CD4-positive, alpha-beta T cell treated with Interleukin-4 for 1 hour (primary cell): ENCODE measurements at regions not wholly inside any gene's neighbourhood (a gene's known extent, or its start where the extent isn't known, plus 50 kb on each side); places are given as distances from the start of the nearest gene placed in this dataset.

Source experiments
- DNase-seq, 2 donors: peaks; one replicate each; pipeline ENCODE4 v3.0.0-alpha.2; 2020 to 2022

- DNase-seq, result no peak
Measured at GRCh38 chr11:116596346-116597260, 176.2 kb downstream of the BUD13 start.

DNA sequence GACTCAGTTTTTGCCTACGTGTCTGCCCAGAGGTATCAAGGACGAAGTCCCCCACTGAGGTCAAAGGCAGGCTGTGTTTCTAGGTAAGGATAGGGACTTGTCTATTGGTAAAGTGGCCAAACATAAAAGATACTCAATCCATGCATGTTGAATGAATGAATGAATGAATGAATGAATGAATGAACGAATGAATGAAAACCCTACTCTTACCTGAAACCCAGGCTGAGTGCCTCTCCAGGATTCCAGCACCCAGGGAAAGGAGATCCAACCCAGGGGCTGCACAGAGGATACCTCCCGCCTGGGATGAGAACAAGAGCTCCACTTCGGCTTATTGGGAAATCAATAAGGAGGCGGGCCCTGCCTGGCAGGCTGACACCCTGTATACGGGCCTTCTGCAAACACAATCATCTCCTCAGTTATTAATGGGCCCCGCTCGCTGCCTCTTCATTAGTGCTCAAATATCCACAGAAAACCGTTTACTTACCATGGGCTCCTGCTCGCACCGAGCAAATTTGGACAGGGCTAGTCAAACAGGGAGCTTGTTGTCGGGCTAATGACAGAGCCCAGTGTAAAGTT, 177.4 kb downstream of the BUD13 start:
- no peak for DNase-seq

- no peak for DNase-seq
Measured at GRCh38 chr11:116590844-116591570, 181.8 kb downstream of the BUD13 start.

GRCh38 chr11:116589402-116589801, 183.4 kb downstream of the BUD13 start:
- no peak for DNase-seq

GRCh38 chr11:116586392-116586791, 186.4 kb downstream of the BUD13 start:
- DNase-seq, result no peak

GRCh38 chr11:116582571-116582970, 190.2 kb downstream of the BUD13 start:
- DNase-seq, result no peak

DNA sequence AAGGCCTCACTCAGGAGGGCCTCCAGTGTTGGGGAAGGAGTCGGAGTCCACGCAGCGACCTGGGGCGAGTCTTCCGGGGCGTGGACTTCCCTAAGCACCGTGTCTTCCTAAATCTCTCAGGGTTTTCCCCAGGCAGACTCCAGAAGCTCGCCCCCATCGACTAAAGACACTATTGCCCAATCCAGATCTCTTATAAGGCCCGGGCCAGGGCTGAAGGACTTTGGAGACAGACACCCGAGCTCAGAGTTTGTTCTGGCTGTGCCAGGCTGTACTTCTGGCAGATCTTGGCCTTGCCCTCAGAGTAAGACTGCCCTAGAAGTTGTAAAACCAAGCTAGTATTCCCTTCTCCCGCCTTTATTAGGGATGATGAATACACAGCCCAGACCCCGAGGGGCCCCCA, 191.4 kb downstream of the BUD13 start:
- DNase-seq, result no peak

GRCh38 chr11:116580799-116581198, 192.0 kb downstream of the BUD13 start:
- no peak for DNase-seq

GRCh38 chr11:116579857-116580727, 192.7 kb downstream of the BUD13 start:
- no peak for DNase-seq

GRCh38 chr11:116579031-116579653, 193.6 kb downstream of the BUD13 start:
- no peak for DNase-seq

GRCh38 chr11:116577956-116578355, 194.8 kb downstream of the BUD13 start:
- no peak for DNase-seq

DNA sequence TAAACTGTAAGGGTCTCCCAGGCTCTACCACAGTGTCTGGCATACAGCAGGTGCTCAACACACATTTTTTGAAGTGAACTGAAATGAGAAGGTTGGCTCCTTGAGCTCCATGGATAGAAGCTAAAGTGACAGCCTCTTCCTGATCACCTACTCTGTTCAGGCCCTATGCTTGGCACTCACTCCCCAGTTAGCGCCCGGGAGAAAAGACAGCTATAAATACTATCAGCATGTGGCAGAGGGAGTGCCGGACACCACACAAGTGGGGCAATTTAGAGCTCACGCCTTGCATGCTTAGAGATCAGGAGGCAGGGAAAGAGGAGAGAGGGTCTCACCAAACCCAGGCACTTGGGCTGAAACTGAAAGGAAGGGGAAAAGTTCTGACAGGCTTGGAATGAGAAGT, 195.5 kb downstream of the BUD13 start:
- no peak for DNase-seq

- DNase-seq, result no peak
Measured at GRCh38 chr11:116576526-116576925, 196.3 kb downstream of the BUD13 start.

- DNase-seq, result no peak
Measured at GRCh38 chr11:116567721-116568242, 205.0 kb downstream of the BUD13 start.

GRCh38 chr11:116563712-116564047, 209.1 kb downstream of the BUD13 start:
- DNase-seq, result no peak

GRCh38 chr11:116563028-116563711, 209.6 kb downstream of the BUD13 start:
- no peak for DNase-seq

- no peak for DNase-seq
Measured at GRCh38 chr11:116560589-116560988, 212.2 kb downstream of the BUD13 start.

DNA sequence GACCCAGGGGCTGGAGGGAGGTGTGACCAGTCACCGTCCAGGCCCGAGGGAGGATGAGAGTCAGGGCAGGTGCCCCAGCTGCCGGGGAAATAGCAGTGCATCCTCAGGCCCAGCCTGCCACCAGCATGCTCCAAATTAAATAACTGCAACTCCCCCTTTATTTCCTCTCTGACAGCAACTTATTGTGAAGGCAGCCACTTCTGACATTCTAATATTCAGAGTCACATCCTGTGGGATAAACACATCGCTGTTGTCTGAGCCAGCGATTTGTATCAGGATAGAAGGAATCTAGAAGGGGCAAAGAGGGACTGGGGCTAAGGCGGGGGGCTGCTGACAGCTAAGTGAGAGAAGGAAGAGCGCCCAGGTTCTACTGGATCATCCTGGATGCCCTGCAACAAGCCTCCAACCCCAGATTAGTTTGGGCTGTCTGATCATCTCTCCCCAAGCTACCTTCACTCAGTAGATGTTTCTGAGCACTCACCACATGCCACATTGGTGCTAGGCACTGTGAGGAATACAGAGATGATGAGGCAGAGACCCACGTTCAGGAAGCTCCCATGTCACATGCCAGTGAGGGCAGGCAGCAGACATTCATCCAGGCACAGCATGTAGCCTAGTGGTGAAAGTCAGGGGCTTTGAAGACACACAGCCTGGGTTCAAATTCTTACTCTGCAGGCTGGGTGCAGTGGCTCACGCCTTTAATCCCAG, 214.1 kb downstream of the BUD13 start:
- DNase-seq, result no peak

- no peak for DNase-seq
Measured at GRCh38 chr11:116557282-116557681, 215.5 kb downstream of the BUD13 start.

GRCh38 chr11:116556483-116556882, 216.3 kb downstream of the BUD13 start:
- no peak for DNase-seq

- no peak for DNase-seq
Measured at GRCh38 chr11:116553482-116553881, 219.3 kb downstream of the BUD13 start.
